Body of pancreas (tissue), 4 donors: ENCODE measurements at regions not wholly inside any gene's neighbourhood (a gene's known extent, or its start where the extent isn't known, plus 50 kb on each side); places are given as distances from the start of the nearest gene placed in this dataset.

ENCODE experiments used
- CTCF ChIP-seq, 7 experiments: fragments of 450-650 bp in 4 of 7; fragments of 200-600 bp in 3 of 7; sonication (generic) in 3 of 7; IDR thresholded peaks; one replicate each; pipeline ENCODE4 v1.5.1; 2016 to 2019; ENCODE audit warnings: antibody characterized with exemption in 7 of 7
- POLR2A ChIP-seq, 3 donors: fragments of 450-650 bp; IDR thresholded peaks; one replicate each; pipeline ENCODE4 v1.6.1; 2016; ENCODE audit warnings: antibody characterized with exemption in 3 of 3, mild to moderate bottlenecking in 2 of 3

GRCh38 chr7:145224775-145225174 is 388.9 kb upstream of the TPK1 start:
- TF ChIP-seq POLR2A (IDR thresholded peaks at IDR 0.05) (no peak), CTCF (IDR thresholded peaks at IDR 0.05) (no peak)
